H9 (cell line): ENCODE measurements at regions not wholly inside any gene's neighbourhood (a gene's known extent, or its start where the extent isn't known, plus 50 kb on each side); places are given as distances from the start of the nearest gene placed in this dataset.

Source experiments
- DNase-seq: peaks from one replicate; pipeline ENCODE4 v3.0.0-alpha.2; 2017
- H2AFZ ChIP-seq: one replicate; pipeline ENCODE4 v1.6.1; 2013; ENCODE audit warnings: mild to moderate bottlenecking, low read length, control low read depth, moderate library complexity
- H2AK5ac ChIP-seq: 2 replicates; pipeline ENCODE4 v1.6.1; 2013; ENCODE audit warnings: low read length, control low read depth, mixed read lengths; ENCODE audit not compliant: insufficient read length
- H2BK120ac ChIP-seq: one replicate; pipeline ENCODE4 v1.6.1; 2013; ENCODE audit warnings: low read depth, mild to moderate bottlenecking, low read length, control low read depth, inconsistent platforms; ENCODE audit not compliant: poor library complexity, severe bottlenecking
- H2BK12ac ChIP-seq: 2 replicates; pipeline ENCODE4 v1.6.1; 2013; ENCODE audit warnings: low read length, control low read depth, mixed read lengths, low read depth; ENCODE audit not compliant: insufficient read length
- H2BK15ac ChIP-seq: 2 replicates; pipeline ENCODE4 v1.6.1; 2013; ENCODE audit warnings: low read depth, low read length, control low read depth
- H2BK20ac ChIP-seq: one replicate; pipeline ENCODE4 v1.6.1; 2013; ENCODE audit warnings: low read depth, mild to moderate bottlenecking, low read length, control low read depth, inconsistent platforms; ENCODE audit not compliant: poor library complexity, severe bottlenecking
- H2BK5ac ChIP-seq: 2 replicates; pipeline ENCODE4 v1.6.1; 2013; ENCODE audit warnings: low read length, control low read depth, mixed read lengths; ENCODE audit not compliant: insufficient read length
- H3K14ac ChIP-seq: 2 replicates; pipeline ENCODE4 v1.6.1; 2013; ENCODE audit warnings: low read length, control low read depth; ENCODE audit not compliant: insufficient read depth
- H3K18ac ChIP-seq: 2 replicates; pipeline ENCODE4 v1.6.1; 2013; ENCODE audit warnings: low read depth, mild to moderate bottlenecking, mixed read lengths, low read length, control low read depth; ENCODE audit not compliant: insufficient read length
- H3K23ac ChIP-seq: 2 replicates; pipeline ENCODE4 v1.6.1; 2013; ENCODE audit warnings: low read length, control low read depth, mixed read lengths, low read depth; ENCODE audit not compliant: insufficient read length
- H3K23me2 ChIP-seq: 2 replicates; pipeline ENCODE4 v1.6.1; 2013; ENCODE audit warnings: low read depth, mild to moderate bottlenecking, mixed read lengths, low read length, control low read depth; ENCODE audit not compliant: insufficient read length, poor library complexity, severe bottlenecking
- H3K27ac ChIP-seq: 2 replicates; pipeline ENCODE4 v1.5.1; 2013; ENCODE audit warnings: low read length, control low read depth, mixed read lengths, low read depth; ENCODE audit not compliant: insufficient read length
- H3K27me3 ChIP-seq: 2 replicates; pipeline ENCODE4 v1.6.1; 2013; ENCODE audit warnings: low read length, control low read depth, inconsistent platforms; ENCODE audit not compliant: insufficient read depth
- H3K4ac ChIP-seq: 2 replicates; pipeline ENCODE4 v1.6.1; 2013; ENCODE audit warnings: low read depth, mild to moderate bottlenecking, control low read depth, inconsistent platforms, low read length, moderate library complexity
- H3K4me1 ChIP-seq: 2 replicates; pipeline ENCODE4 v1.6.1; 2013; ENCODE audit warnings: low read length, control low read depth, inconsistent platforms; ENCODE audit not compliant: insufficient read depth
- H3K4me2 ChIP-seq: 2 replicates; pipeline ENCODE4 v1.6.1; 2013; ENCODE audit warnings: low read length, control low read depth, mixed read lengths; ENCODE audit not compliant: insufficient read length, insufficient read depth
- H3K56ac ChIP-seq: 2 replicates; pipeline ENCODE4 v1.6.1; 2013; ENCODE audit warnings: low read depth, mild to moderate bottlenecking, mixed read lengths, low read length, control low read depth; ENCODE audit not compliant: insufficient read length
- H3K79me1 ChIP-seq: 2 replicates; pipeline ENCODE4 v1.6.1; 2013; ENCODE audit warnings: low read depth, mild to moderate bottlenecking, moderate library complexity, low read length, control low read depth, inconsistent platforms; ENCODE audit not compliant: insufficient read depth, poor library complexity, severe bottlenecking
- H3K79me2 ChIP-seq: 2 replicates; pipeline ENCODE4 v1.6.1; 2013; ENCODE audit warnings: low read length, control low read depth, inconsistent platforms; ENCODE audit not compliant: insufficient read depth
- H3K9ac ChIP-seq: 2 replicates; pipeline ENCODE4 v1.6.1; 2013; ENCODE audit warnings: low read length, control low read depth, mixed read lengths; ENCODE audit not compliant: insufficient read length; ENCODE audit errors: extremely low read depth
- H3K9me3 ChIP-seq: one replicate; pipeline ENCODE4 v1.6.1; 2013; ENCODE audit warnings: low read depth, low read length, inconsistent platforms; ENCODE audit not compliant: control insufficient read depth
- H3T11ph ChIP-seq: one replicate; pipeline ENCODE4 v1.6.1; 2013; ENCODE audit warnings: mild to moderate bottlenecking, low read length, control low read depth, inconsistent platforms
- H4K20me1 ChIP-seq: one replicate; pipeline ENCODE4 v1.6.1; 2013; ENCODE audit not compliant: control insufficient read depth, insufficient read length, insufficient read depth
- H4K5ac ChIP-seq: 2 replicates; pipeline ENCODE4 v1.6.1; 2013; ENCODE audit warnings: low read depth, mild to moderate bottlenecking, mixed read lengths, low read length, control low read depth; ENCODE audit not compliant: insufficient read length
- H4K8ac ChIP-seq: replicated peaks from 2 replicates; pipeline ENCODE4 v1.6.1; 2013; ENCODE audit warnings: low read length, control low read depth, mixed read lengths, low read depth; ENCODE audit not compliant: insufficient read length
- H4K91ac ChIP-seq: 2 replicates; pipeline ENCODE4 v1.6.1; 2013; ENCODE audit warnings: low read depth, mild to moderate bottlenecking, moderate library complexity, mixed read lengths, low read length, control low read depth; ENCODE audit not compliant: insufficient read length
- H3K27ac Mint-ChIP-seq, 3 experiments: 2 replicates in 2 of 3; 3 replicates in 1 of 3; pipeline ENCODE4 v1.8.0; 2020 to 2021; ENCODE audit warnings: mixed read lengths in 3 of 3, mild to moderate bottlenecking in 1 of 3, moderate library complexity in 1 of 3
- H3K27me3 Mint-ChIP-seq: 2 replicates; pipeline ENCODE4 v1.8.0; 2021; ENCODE audit warnings: low read depth, mild to moderate bottlenecking, moderate library complexity, mixed read lengths
- H3K36me3 Mint-ChIP-seq, 3 experiments: 2 replicates in 2 of 3; 3 replicates in 1 of 3; pipeline ENCODE4 v1.8.0; 2020 to 2021; ENCODE audit warnings: low read depth in 3 of 3, mixed read lengths in 3 of 3; ENCODE audit not compliant: insufficient read depth in 1 of 3
- H3K4me1 Mint-ChIP-seq, 2 experiments: 2 replicates each; pipeline ENCODE4 v1.8.0; 2020; ENCODE audit warnings: mixed read lengths in 2 of 2
- H3K4me3 Mint-ChIP-seq, 2 experiments: 2 replicates in 1 of 2; 3 replicates in 1 of 2; pipeline ENCODE4 v1.8.0; 2020 to 2021; ENCODE audit warnings: mild to moderate bottlenecking in 2 of 2, mixed read lengths in 2 of 2, moderate library complexity in 1 of 2
- H3K9me3 Mint-ChIP-seq, 2 experiments: 2 replicates in 1 of 2; 3 replicates in 1 of 2; pipeline ENCODE4 v1.8.0; 2020; ENCODE audit warnings: mild to moderate bottlenecking in 2 of 2, mixed read lengths in 2 of 2, moderate library complexity in 1 of 2
- WGBS: extraction: QIAGEN DNeasy Blood & Tissue Kit; methylation state at CpG from one replicate; pipeline ENCODE4 v1.1.7; 2013; ENCODE audit warnings: missing lambda C conversion rate, low lambda C conversion rate, mixed read lengths; ENCODE audit not compliant: insufficient read length; ENCODE audit errors: extremely low coverage; 5-methylcytosine and 5-hydroxymethylcytosine counted together
- TF ChIP-seq, protein P1 (sequence below): fragments of 200-600 bp; sonication (generic); conservative IDR thresholded peaks from 3 replicates; pipeline ENCODE4 v1.8.0; 2021; ENCODE audit warnings: antibody characterized with exemption, mild to moderate bottlenecking

GRCh38 chr4:29243851-29244250, 1476.3 kb upstream of the PCDH7 start:
- no CpG with 5 or more reads among the region's 1 CpG for WGBS
- Mint-ChIP-seq H3K9me3 (peaks cover 0 to 2% of the 10 kb centered on the region in 2 experiments; a peak in 1 of 5 replicates), H3K27me3 (no peaks in the 10 kb centered on the region), H3K4me1 (no peaks in the 10 kb centered on the region), H3K27ac (no peak overlapping the region), H3K4me3 (no peak overlapping the region), H3K36me3 (no peaks in the 10 kb centered on the region)
- Histone ChIP-seq H3K4ac (no peak overlapping the region), H4K8ac (no peak overlapping the region), H3K79me2 (no peaks in the 10 kb centered on the region), H4K5ac (no peak overlapping the region), H2BK5ac (no peak overlapping the region), H3K4me2 (no peak overlapping the region), H3K4me1 (no peaks in the 10 kb centered on the region), H3K23me2 (no peaks in the 10 kb centered on the region), H2BK120ac (no peak overlapping the region), H3K79me1 (no peaks in the 10 kb centered on the region), H3K27me3 (no peaks in the 10 kb centered on the region), H3K23ac (no peak overlapping the region), H2AK5ac (no peak overlapping the region), H3K9me3 (no peaks in the 10 kb centered on the region), H3K14ac (no peak overlapping the region), H4K20me1 (no peaks in the 10 kb centered on the region), H3T11ph (no peak overlapping the region), H2BK15ac (no peak overlapping the region), H4K91ac (no peak overlapping the region), H3K18ac (no peak overlapping the region), H3K27ac (no peak overlapping the region), H3K9ac (no peak overlapping the region), H2BK12ac (no peak overlapping the region), H2BK20ac (no peak overlapping the region), H2AFZ (no peak overlapping the region), H3K56ac (no peak overlapping the region)
- no peak for DNase-seq
- TF ChIP-seq, protein P1, sequence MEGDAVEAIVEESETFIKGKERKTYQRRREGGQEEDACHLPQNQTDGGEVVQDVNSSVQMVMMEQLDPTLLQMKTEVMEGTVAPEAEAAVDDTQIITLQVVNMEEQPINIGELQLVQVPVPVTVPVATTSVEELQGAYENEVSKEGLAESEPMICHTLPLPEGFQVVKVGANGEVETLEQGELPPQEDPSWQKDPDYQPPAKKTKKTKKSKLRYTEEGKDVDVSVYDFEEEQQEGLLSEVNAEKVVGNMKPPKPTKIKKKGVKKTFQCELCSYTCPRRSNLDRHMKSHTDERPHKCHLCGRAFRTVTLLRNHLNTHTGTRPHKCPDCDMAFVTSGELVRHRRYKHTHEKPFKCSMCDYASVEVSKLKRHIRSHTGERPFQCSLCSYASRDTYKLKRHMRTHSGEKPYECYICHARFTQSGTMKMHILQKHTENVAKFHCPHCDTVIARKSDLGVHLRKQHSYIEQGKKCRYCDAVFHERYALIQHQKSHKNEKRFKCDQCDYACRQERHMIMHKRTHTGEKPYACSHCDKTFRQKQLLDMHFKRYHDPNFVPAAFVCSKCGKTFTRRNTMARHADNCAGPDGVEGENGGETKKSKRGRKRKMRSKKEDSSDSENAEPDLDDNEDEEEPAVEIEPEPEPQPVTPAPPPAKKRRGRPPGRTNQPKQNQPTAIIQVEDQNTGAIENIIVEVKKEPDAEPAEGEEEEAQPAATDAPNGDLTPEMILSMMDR: no peak
